ENCODE measurements at regions not wholly inside any gene's neighbourhood (a gene's known extent, or its start where the extent isn't known, plus 50 kb on each side); places are given as distances from the start of the nearest gene placed in this dataset.

- DNase-seq (ENCODE audit: low spot score), result no peak
Measured at GRCh38 chrX:45306794-45307193, 106.1 kb upstream of the DIPK2B start.

GRCh38 chrX:45300638-45301037 is 100.0 kb upstream of the DIPK2B start:
- DNase-seq (ENCODE audit: low spot score), result no peak

- no peak for DNase-seq (ENCODE audit: low spot score)
Measured at GRCh38 chrX:45295259-45295986, 94.7 kb upstream of the DIPK2B start.

GRCh38 chrX:45274576-45274975 is 73.9 kb upstream of the DIPK2B start:
- DNase-seq (ENCODE audit: low spot score), result no peak

GRCh38 chrX:45267007-45267406 is 66.3 kb upstream of the DIPK2B start:
- DNase-seq (ENCODE audit: low spot score), result no peak

GRCh38 chrX:45266456-45266855 is 65.8 kb upstream of the DIPK2B start:
- no peak for DNase-seq (ENCODE audit: low spot score)

GRCh38 chrX:45264865-45265264 is 64.2 kb upstream of the DIPK2B start:
- DNase-seq (ENCODE audit: low spot score), result no peak

DNA sequence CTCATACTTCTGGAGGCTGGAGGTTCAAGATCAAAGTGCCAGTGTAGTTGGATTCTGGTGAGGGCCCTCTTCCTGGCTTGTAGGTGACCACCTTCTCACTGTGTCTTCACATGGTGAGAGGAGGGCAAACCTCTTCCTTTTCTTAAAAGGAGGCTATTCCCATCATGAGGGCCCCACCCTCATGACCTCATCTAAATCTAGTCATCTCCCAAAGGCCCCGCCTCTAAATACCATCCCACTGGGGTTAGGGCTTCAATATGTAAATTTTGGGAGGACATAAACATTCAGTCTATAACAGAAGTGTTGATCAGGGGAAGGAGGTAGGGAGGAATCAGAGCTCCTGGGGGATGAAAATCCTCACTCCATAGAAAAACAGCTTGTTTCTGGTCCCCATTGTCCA is 60.8 kb upstream of the DIPK2B start:
- DNase-seq (ENCODE audit: low spot score), result no peak

- DNase-seq (ENCODE audit: low spot score), result no peak
Measured at GRCh38 chrX:45261005-45261404, 60.3 kb upstream of the DIPK2B start.

DNA sequence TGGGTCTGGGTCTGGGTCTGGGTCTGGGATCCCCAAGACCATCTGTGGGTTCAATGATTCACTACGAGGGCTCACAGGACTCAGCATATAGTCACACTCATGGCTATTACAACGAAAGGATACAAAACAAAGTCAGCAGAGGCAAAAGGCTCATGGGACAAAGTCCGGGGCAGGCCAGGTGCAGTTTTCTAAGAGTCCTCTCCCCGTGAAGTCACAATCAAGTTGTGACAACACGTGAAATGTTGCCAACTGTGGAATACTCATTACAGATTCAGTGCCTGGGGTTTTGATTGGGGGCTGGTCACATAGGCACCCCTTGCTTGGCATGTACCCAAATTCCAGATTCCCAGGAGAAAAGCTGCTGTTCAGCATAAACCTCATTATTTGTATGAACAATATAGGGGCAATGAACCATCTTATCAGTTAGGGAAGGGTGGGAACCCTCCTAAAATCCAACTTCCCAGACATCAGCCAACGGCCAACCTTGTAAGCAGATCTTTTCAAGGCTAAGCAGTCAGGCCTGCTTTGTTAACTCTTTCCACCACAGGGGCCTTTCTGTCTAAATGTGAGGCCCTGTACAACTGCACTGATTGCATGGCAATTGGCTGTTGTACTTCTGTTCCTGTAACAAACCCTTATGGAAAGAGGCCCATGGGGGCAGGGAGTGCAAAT is 58.2 kb upstream of the DIPK2B start:
- no peak for DNase-seq (ENCODE audit: low spot score)
